GM18508 (cell line): ENCODE measurements at regions not wholly inside any gene's neighbourhood (a gene's known extent, or its start where the extent isn't known, plus 50 kb on each side); places are given as distances from the start of the nearest gene placed in this dataset.
"Not testable (repeated sequence)": the region's sequence is repeated elsewhere in the genome, so short reads cannot be mapped to it uniquely, and the experiment has no call there.

Source experiments
- ATAC-seq: cut with Tn5 transposase; IDR thresholded peaks from one replicate; pipeline ENCODE4 v1.9.1; 2021; ENCODE audit warnings: moderate number of reproducible peaks; ENCODE audit not compliant: insufficient read depth, unreplicated experiment

GRCh38 chr16:9658164-9658563 lies 524.1 kb downstream of the GRIN2A start:
- ATAC-seq = no peak

- ATAC-seq = no peak
These were observed 523.6 kb downstream of the GRIN2A start for GRCh38 chr16:9658586-9658985.

GRCh38 chr16:9660898-9661297 lies 521.3 kb downstream of the GRIN2A start:
- no peak for ATAC-seq

GRCh38 chr16:9661336-9662017 lies 520.8 kb downstream of the GRIN2A start:
- no peak for ATAC-seq

GRCh38 chr16:9663588-9663987 lies 518.6 kb downstream of the GRIN2A start:
- no peak for ATAC-seq

- no peak for ATAC-seq
These were observed 516.4 kb downstream of the GRIN2A start for GRCh38 chr16:9665851-9666271.

GRCh38 chr16:9666834-9667480 lies 515.3 kb downstream of the GRIN2A start:
- ATAC-seq = no peak

GRCh38 chr16:9670033-9670432 lies 512.2 kb downstream of the GRIN2A start:
- ATAC-seq = no peak

- ATAC-seq = not testable (repeated sequence)
These were observed 511.6 kb downstream of the GRIN2A start for GRCh38 chr16:9670616-9671015.

GRCh38 chr16:9676560-9677300 lies 505.5 kb downstream of the GRIN2A start:
- ATAC-seq = not testable (repeated sequence)

- ATAC-seq = no peak
These were observed 505.0 kb downstream of the GRIN2A start for GRCh38 chr16:9677301-9677653.

GRCh38 chr16:9679213-9679767 lies 502.9 kb downstream of the GRIN2A start:
- no peak for ATAC-seq

- no peak for ATAC-seq
These were observed 502.1 kb downstream of the GRIN2A start for GRCh38 chr16:9680019-9680655.

- no peak for ATAC-seq
These were observed 501.3 kb downstream of the GRIN2A start for GRCh38 chr16:9680968-9681367.

GRCh38 chr16:9681508-9681907 lies 500.7 kb downstream of the GRIN2A start:
- ATAC-seq = no peak

GRCh38 chr16:9682320-9682719 lies 499.9 kb downstream of the GRIN2A start:
- ATAC-seq = no peak

- no peak for ATAC-seq
These were observed 498.6 kb downstream of the GRIN2A start for GRCh38 chr16:9683677-9684076.

GRCh38 chr16:9687737-9688319 lies 494.4 kb downstream of the GRIN2A start:
- ATAC-seq = no peak

- no peak for ATAC-seq
These were observed 492.6 kb downstream of the GRIN2A start for GRCh38 chr16:9689597-9689996.

- ATAC-seq = no peak
These were observed 487.1 kb downstream of the GRIN2A start for GRCh38 chr16:9695152-9695551.
